ENCODE measurements at regions not wholly inside any gene's neighbourhood (a gene's known extent, or its start where the extent isn't known, plus 50 kb on each side); places are given as distances from the start of the nearest gene placed in this dataset.

DNA sequence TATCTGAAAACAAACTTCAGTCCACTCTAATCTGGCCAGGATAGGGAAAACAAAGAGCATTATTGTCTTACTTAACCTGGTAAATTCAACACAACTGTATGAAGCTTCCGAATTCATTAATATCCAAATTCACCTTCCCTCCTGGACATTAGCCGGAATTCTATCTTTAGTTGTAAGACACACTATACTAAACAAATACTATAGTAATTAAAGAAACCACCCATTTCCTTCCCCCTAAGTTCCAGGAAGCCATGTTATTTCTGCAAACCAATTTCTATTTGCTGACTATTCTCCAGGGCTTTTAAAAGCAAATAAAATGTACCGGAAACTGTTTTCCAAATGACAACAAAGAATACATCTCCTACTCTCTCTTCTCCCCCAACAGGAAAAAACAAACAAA lies 122.7 kb upstream of the MDM1 start:
- TF ChIP-seq, protein P1, sequence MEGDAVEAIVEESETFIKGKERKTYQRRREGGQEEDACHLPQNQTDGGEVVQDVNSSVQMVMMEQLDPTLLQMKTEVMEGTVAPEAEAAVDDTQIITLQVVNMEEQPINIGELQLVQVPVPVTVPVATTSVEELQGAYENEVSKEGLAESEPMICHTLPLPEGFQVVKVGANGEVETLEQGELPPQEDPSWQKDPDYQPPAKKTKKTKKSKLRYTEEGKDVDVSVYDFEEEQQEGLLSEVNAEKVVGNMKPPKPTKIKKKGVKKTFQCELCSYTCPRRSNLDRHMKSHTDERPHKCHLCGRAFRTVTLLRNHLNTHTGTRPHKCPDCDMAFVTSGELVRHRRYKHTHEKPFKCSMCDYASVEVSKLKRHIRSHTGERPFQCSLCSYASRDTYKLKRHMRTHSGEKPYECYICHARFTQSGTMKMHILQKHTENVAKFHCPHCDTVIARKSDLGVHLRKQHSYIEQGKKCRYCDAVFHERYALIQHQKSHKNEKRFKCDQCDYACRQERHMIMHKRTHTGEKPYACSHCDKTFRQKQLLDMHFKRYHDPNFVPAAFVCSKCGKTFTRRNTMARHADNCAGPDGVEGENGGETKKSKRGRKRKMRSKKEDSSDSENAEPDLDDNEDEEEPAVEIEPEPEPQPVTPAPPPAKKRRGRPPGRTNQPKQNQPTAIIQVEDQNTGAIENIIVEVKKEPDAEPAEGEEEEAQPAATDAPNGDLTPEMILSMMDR (IDR thresholded peaks at IDR 0.05; ENCODE audit: low read depth, low read length): no peak
- DNase-seq: no peak
- Histone ChIP-seq H3K36me3 (no peaks in the 10 kb centered on the region), H3K4me3 (ENCODE audit: low read depth, low read length) (no peak overlapping the region), H3K9me3 (no peaks in the 10 kb centered on the region), H3K27me3 (no peaks in the 10 kb centered on the region), H3K4me1 (no peaks in the 10 kb centered on the region)

DNA sequence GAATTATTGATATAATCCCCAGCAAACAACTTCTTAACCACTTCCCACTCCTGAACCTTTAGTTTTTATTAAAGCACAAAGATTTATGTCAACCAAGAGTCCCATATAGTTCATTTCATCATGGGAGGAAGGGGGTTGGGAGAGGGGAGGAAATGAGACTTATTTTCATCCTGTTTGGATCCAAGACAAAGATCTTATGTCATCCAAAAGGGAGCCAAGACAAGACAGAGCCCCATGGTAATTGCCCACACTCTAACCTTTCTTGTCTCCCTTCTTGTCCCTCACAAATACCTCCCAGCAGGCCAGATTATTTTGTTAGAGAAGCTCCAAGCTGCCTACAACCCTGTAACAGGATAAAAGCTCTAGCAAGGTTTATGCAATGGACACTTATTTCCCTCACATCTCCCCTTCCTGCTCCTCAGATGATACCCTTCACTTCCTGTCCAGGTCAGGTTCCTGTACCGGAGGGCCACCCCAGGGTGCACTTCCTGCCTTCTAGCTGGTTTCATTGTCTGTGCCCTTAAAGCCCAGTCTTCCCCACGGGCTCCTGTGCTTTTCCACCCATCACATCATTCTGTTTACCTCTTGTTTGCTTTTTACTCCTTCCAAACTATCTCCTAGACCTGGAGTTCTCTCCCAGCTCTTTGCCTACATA lies 123.7 kb upstream of the MDM1 start:
- no peak overlapping the region for H3K4me3 ChIP-seq (ENCODE audit: low read depth, low read length)
- H3K27me3 ChIP-seq: no peaks in the 10 kb centered on the region
- TF ChIP-seq, protein P1 (IDR thresholded peaks at IDR 0.05; ENCODE audit: low read depth, low read length): no peak
- no peaks in the 10 kb centered on the region for H3K36me3 ChIP-seq
- no peaks in the 10 kb centered on the region for H3K4me1 ChIP-seq
- DNase-seq: no peak
- H3K9me3 ChIP-seq: no peaks in the 10 kb centered on the region

DNA sequence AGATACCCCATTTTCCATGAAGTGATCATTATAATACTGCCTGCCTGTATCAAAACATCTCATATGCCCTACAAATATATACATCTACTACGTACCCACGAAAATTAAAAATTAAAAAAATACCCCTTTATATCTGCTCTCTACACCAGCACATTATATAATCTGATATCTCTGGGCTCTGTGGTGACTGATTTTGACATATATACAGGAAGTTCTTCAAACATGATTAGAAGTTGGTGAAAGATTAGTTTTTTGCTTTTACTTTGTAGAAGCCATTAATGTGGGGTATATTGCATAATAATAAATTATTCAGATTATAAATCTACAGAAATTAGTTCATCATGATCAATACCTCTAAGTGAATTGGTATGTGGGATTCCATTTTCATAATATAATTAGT lies 126.7 kb upstream of the MDM1 start:
- DNase-seq: no peak
- Histone ChIP-seq H3K27me3 (no peaks in the 10 kb centered on the region), H3K9me3 (no peaks in the 10 kb centered on the region), H3K4me1 (no peaks in the 10 kb centered on the region), H3K4me3 (ENCODE audit: low read depth, low read length) (no peak overlapping the region), H3K36me3 (no peaks in the 10 kb centered on the region)
- TF ChIP-seq, protein P1 (IDR thresholded peaks at IDR 0.05; ENCODE audit: low read depth, low read length): no peak

DNA sequence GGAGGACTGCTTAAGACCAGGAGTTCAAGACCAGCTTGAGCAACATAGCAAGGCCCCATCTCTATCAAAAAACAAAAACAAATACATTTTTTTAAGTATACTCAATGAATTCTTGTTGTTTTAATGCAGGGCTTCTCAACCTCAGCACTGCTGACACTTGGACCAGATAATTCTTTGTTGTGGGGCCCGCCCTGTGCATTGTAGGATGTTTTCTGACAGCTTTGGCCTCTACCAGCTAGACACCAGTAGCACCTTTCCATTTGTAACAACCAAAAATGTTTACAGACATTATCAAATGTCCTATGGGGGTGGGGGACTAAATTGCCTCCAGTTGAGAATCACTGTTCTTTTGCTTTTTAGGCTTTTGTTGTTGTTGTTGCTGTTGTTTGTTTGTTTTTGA lies 128.1 kb upstream of the MDM1 start:
- no peak for DNase-seq
- Histone ChIP-seq H3K36me3 (no peaks in the 10 kb centered on the region), H3K4me1 (no peaks in the 10 kb centered on the region), H3K9me3 (no peaks in the 10 kb centered on the region), H3K4me3 (ENCODE audit: low read depth, low read length) (no peak overlapping the region), H3K27me3 (no peaks in the 10 kb centered on the region)
- TF ChIP-seq, protein P1 (IDR thresholded peaks at IDR 0.05; ENCODE audit: low read depth, low read length): no peak

DNA sequence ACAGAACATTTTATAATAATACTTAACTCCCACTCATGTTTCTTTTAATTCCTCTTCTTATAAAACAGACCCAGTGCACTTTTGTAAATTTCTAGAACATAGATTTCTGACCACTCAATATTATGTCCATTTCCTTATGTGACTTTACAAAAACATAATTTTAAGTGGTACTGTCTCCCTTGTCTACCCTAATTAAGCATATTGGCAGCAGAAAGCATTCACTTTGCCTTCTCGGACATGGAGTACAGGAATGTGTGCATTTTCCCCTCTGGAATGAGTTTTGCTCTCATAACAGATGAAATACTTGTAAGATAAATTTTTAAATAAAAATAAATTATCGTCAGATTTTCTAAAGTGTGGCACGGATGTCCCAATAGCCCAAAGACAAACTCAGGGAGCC lies 129.5 kb upstream of the MDM1 start:
- Histone ChIP-seq H3K4me3 (ENCODE audit: low read depth, low read length) (no peak overlapping the region), H3K36me3 (no peaks in the 10 kb centered on the region), H3K9me3 (no peaks in the 10 kb centered on the region), H3K4me1 (no peaks in the 10 kb centered on the region), H3K27me3 (no peaks in the 10 kb centered on the region)
- no peak for DNase-seq
- TF ChIP-seq, protein P1 (IDR thresholded peaks at IDR 0.05; ENCODE audit: low read depth, low read length): no peak

DNA sequence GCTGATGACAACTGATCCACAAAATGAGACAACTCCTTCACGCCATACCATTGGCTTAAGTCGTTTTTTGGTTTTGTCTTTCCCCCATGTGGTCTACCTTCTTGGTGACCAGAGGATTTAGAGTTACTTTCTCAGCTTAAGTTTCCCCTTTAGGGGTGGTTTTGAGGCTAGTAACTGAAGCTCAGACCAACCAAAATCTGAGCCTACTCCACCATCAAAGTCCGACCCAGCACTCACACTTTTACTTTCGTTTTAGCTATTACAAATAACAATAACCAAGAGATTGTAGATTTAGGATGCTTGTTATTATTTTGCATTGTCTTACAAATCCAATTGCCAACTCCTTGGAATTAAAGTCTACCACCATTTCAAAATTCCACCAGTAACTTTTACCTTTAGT lies 130.6 kb upstream of the MDM1 start:
- Histone ChIP-seq H3K27me3 (no peaks in the 10 kb centered on the region; the same call in 1 of the 2 replicates), H3K36me3 (no peaks in the 10 kb centered on the region), H3K9me3 (no peaks in the 10 kb centered on the region), H3K4me1 (no peaks in the 10 kb centered on the region), H3K4me3 (ENCODE audit: low read depth, low read length) (peak overlapping the region; percentile 35)
- TF ChIP-seq, protein P1 (IDR thresholded peaks at IDR 0.05; ENCODE audit: low read depth, low read length): no peak
- DNase-seq: no peak

All from BE2C (cell line).